ENCODE measurements at regions not wholly inside any gene's neighbourhood (a gene's known extent, or its start where the extent isn't known, plus 50 kb on each side); places are given as distances from the start of the nearest gene placed in this dataset.

DNA sequence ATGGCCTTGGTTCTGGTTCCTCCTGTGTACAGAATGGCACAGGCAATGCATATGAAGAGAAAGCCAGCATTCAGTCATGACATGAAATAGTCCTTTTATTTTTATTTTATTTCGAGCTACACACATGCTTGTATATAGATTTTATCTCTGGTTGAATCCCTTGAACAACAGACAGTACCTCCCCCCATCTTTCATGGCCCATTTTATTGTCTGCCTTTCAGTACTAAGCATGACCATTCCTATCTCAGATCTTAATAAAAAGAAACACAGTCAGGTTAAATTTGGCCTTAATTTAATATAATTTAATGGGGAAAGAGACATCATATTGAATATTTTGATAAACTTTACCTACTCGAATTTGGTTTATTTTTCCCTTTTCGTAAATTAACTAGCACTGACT is 76.4 kb upstream of the VANGL1 start:
- DNase-seq (no peak), ATAC-seq (no peak), FAIRE-seq (no peak)
- WGBS, 2 donors: 46 to 54% methylated on average over 3 of the region's 3 CpGs
- H3K27ac ChIP-seq: no peak overlapping the region
- TF ChIP-seq, protein P1, sequence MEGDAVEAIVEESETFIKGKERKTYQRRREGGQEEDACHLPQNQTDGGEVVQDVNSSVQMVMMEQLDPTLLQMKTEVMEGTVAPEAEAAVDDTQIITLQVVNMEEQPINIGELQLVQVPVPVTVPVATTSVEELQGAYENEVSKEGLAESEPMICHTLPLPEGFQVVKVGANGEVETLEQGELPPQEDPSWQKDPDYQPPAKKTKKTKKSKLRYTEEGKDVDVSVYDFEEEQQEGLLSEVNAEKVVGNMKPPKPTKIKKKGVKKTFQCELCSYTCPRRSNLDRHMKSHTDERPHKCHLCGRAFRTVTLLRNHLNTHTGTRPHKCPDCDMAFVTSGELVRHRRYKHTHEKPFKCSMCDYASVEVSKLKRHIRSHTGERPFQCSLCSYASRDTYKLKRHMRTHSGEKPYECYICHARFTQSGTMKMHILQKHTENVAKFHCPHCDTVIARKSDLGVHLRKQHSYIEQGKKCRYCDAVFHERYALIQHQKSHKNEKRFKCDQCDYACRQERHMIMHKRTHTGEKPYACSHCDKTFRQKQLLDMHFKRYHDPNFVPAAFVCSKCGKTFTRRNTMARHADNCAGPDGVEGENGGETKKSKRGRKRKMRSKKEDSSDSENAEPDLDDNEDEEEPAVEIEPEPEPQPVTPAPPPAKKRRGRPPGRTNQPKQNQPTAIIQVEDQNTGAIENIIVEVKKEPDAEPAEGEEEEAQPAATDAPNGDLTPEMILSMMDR (IDR thresholded peaks at IDR 0.05): no peak
- no peaks in the 10 kb centered on the region for H3K4me1 ChIP-seq
- peaks cover 0 to 15% (median 4%) of the 10 kb centered on the region in 4 donors for H3K27me3 ChIP-seq
- no peaks in the 10 kb centered on the region for H3K9me3 ChIP-seq
- H3K4me3 ChIP-seq: no peak overlapping the region
- no peaks in the 10 kb centered on the region for H3K36me3 ChIP-seq
- intact Hi-C loops (cut with DNase I): no loop called here

DNA sequence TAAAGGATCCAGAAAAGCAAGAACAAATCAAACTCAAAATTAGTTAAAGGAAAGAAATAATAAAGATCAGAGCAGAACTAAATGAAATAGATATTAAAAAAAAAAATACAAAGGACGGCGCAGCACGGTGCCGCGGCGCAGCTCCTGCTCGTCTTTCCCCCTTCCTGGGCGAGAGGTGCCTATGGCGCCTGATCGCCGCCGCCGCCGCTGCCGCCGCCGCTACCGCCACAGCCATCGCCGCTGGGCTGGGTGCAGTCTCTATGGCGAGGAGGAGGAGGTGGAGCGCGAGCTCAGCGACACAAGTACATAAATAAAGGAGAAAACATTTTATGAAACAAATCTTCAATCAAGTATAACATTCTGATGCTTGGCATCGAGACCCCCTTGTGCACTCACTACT is 77.6 kb upstream of the VANGL1 start:
- H3K27ac ChIP-seq: no peak overlapping the region
- H3K9me3 ChIP-seq: no peaks in the 10 kb centered on the region
- H3K4me1 ChIP-seq: no peaks in the 10 kb centered on the region
- no peak overlapping the region for H3K4me3 ChIP-seq
- 22 to 23% methylated on average over 17 to 25 of the region's 25 CpGs for WGBS, 2 donors
- ATAC-seq (no peak), FAIRE-seq (no peak), DNase-seq (no peak)
- TF ChIP-seq, protein P1 (IDR thresholded peaks at IDR 0.05): no peak
- H3K27me3 ChIP-seq: peaks cover 0 to 15% (median 4%) of the 10 kb centered on the region in 4 donors
- intact Hi-C loops (cut with DNase I): no loop called here
- H3K36me3 ChIP-seq: no peaks in the 10 kb centered on the region

DNA sequence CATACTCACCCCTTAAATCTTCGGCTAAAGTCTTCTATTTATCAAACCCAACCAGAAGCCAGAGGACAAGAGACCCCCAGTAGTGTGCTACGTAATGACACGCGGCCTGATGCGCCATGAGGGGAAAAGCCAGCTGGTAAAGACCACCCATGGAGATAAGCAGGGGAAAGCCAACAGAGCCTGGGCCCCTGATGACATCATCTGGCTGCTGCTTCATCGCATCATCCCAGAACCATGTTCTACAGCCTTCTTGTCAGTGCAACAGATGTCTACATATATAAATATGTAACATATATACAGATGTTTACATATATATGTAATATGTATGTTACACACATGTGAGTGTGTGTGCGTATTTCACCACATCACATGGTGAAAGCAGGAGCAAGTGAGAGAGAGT is 81.7 kb upstream of the VANGL1 start:
- TF ChIP-seq, protein P1 (IDR thresholded peaks at IDR 0.05): no peak
- no peaks in the 10 kb centered on the region for H3K9me3 ChIP-seq
- no peak overlapping the region for H3K27ac ChIP-seq
- no peak for FAIRE-seq
- peaks cover 0 to 15% (median 4%) of the 10 kb centered on the region in 4 donors for H3K27me3 ChIP-seq
- no peak for DNase-seq
- no peak overlapping the region for H3K4me3 ChIP-seq
- WGBS, 2 donors: 71 to 80% methylated on average over 4 to 7 of the region's 7 CpGs
- intact Hi-C loops (cut with DNase I): no loop called here
- no peak for ATAC-seq
- H3K36me3 ChIP-seq: no peaks in the 10 kb centered on the region
- H3K4me1 ChIP-seq: no peaks in the 10 kb centered on the region

DNA sequence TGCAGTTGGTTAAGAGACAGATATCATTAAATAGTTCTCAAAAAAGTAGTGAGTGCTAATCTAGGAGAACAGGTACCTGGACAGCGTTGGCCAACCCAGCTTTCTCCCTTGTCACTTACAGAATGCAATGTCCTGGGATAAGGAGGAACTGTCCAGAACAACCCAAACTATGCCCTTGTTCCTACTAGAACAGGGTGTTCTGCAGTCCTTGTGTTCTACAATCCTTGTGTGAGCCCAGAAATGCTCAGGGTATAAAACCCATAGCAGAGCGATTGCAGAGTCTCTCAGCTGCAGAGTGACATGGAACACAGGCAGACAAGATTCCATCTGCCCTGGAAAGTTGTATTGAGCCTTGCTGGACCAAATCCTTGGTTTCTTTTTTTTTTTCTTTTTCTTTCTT is 83.5 kb upstream of the VANGL1 start:
- H3K27ac ChIP-seq: no peak overlapping the region
- H3K27me3 ChIP-seq: peaks cover 0 to 6% (median 2%) of the 10 kb centered on the region in 4 donors
- intact Hi-C loops (cut with DNase I): no loop called here
- H3K36me3 ChIP-seq: no peaks in the 10 kb centered on the region
- FAIRE-seq: no peak
- H3K4me1 ChIP-seq: no peaks in the 10 kb centered on the region
- WGBS, 2 donors: 84 to 88% methylated on average over 2 of the region's 2 CpGs
- H3K4me3 ChIP-seq: no peak overlapping the region
- no peak for ATAC-seq
- DNase-seq: no peak
- no peaks in the 10 kb centered on the region for H3K9me3 ChIP-seq
- TF ChIP-seq, protein P1 (IDR thresholded peaks at IDR 0.05): no peak

DNA sequence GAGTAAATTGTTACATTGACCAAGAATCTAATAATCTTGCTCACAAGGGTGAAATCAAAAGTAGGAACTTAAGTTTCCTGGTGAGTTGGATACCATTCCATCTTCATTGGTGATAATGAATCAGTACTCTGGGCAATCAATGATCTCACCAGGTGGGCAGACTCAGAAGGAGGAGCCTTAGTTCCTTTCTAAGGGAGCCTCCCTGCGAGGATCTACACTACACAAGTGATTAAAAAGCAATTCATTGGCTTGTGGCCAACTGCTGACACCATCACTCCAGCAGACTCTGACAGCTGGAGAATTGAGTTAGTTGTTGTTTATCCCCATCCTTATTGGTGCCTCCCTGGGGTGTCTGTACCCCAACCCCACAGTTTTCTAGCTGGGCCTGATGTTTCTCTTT is 84.1 kb upstream of the VANGL1 start:
- Histone ChIP-seq H3K4me3 (no peak overlapping the region), H3K9me3 (no peaks in the 10 kb centered on the region), H3K27me3 (no peaks in the 10 kb centered on the region), H3K27ac (no peak overlapping the region), H3K36me3 (no peaks in the 10 kb centered on the region), H3K4me1 (no peaks in the 10 kb centered on the region)
- intact Hi-C loops (cut with DNase I): no loop called here
- FAIRE-seq: no peak
- ATAC-seq: no peak
- WGBS, 2 donors: 58 to 60% methylated on average over 1 of the region's 1 CpG
- DNase-seq: no peak
- TF ChIP-seq, protein P1 (IDR thresholded peaks at IDR 0.05): no peak
